Suprapubic skin (tissue), 4 donors: ENCODE measurements at regions not wholly inside any gene's neighbourhood (a gene's known extent, or its start where the extent isn't known, plus 50 kb on each side); places are given as distances from the start of the nearest gene placed in this dataset.

ENCODE experiments used
- DNase-seq, 2 donors: peaks; one replicate each; pipeline ENCODE4 v3.0.0-alpha.2; 2019; ENCODE audit warnings: low spot score in 2 of 2
- H3K27ac ChIP-seq: fragments of 200-600 bp; sonication (generic); one replicate; pipeline ENCODE4 v1.5.1; 2019
- H3K27me3 ChIP-seq: fragments of 200-600 bp; sonication (generic); one replicate; pipeline ENCODE4 v1.5.1; 2019
- H3K36me3 ChIP-seq: fragments of 200-600 bp; sonication (generic); one replicate; pipeline ENCODE4 v1.5.1; 2019
- H3K4me1 ChIP-seq: fragments of 200-600 bp; sonication (generic); one replicate; pipeline ENCODE4 v1.5.1; 2019
- H3K4me3 ChIP-seq: fragments of 200-600 bp; sonication (generic); one replicate; pipeline ENCODE4 v1.5.1; 2019; ENCODE audit warnings: mild to moderate bottlenecking
- H3K9me3 ChIP-seq: fragments of 200-600 bp; sonication (generic); one replicate; pipeline ENCODE4 v1.5.1; 2019
- CTCF ChIP-seq, 2 donors: fragments of 200-600 bp in 1 of 2; fragments of 450-650 bp in 1 of 2; sonication (generic) in 1 of 2; IDR thresholded peaks; one replicate each; pipeline ENCODE4 v1.5.1; 2016 to 2019; ENCODE audit warnings: antibody characterized with exemption in 2 of 2, mild to moderate bottlenecking in 1 of 2, moderate library complexity in 1 of 2
- EP300 ChIP-seq: sonication (generic); formaldehyde crosslinking; IDR thresholded peaks from one replicate; pipeline ENCODE4 v1.6.1; 2017; ENCODE audit warnings: antibody characterized with exemption
- POLR2A ChIP-seq, 2 donors: fragments of 450-650 bp; IDR thresholded peaks; one replicate each; pipeline ENCODE4 v1.6.1; 2017; ENCODE audit warnings: antibody characterized with exemption in 2 of 2, mild to moderate bottlenecking in 2 of 2, moderate library complexity in 2 of 2
- POLR2AphosphoS5 ChIP-seq, 3 donors: sonication (generic); formaldehyde crosslinking; IDR thresholded peaks; one replicate each; pipeline ENCODE4 v1.6.1; 2017; ENCODE audit warnings: antibody characterized with exemption in 3 of 3
- WGBS: methylation state at CpG from one replicate; pipeline ENCODE4 v1.1.5; 2018; 5-methylcytosine and 5-hydroxymethylcytosine counted together

- Histone ChIP-seq H3K27ac (no peak overlapping the region), H3K9me3 (no peaks in the 10 kb centered on the region), H3K36me3 (no peaks in the 10 kb centered on the region), H3K4me3 (no peak overlapping the region), H3K27me3 (no peaks in the 10 kb centered on the region), H3K4me1 (peaks cover 27% of the 10 kb centered on the region)
- 70% methylated on average over 6 of the region's 6 CpGs for WGBS
- DNase-seq: no peak
- TF ChIP-seq EP300: no peak
- no peak for TF ChIP-seq POLR2AphosphoS5 (IDR thresholded peaks at IDR 0.05)
- TF ChIP-seq CTCF (IDR thresholded peaks at IDR 0.05): no peak
- TF ChIP-seq POLR2A (IDR thresholded peaks at IDR 0.05): no peak
These were observed 62.7 kb upstream of the GGTA1 start for GRCh38 chr9:121562301-121562700.

DNA sequence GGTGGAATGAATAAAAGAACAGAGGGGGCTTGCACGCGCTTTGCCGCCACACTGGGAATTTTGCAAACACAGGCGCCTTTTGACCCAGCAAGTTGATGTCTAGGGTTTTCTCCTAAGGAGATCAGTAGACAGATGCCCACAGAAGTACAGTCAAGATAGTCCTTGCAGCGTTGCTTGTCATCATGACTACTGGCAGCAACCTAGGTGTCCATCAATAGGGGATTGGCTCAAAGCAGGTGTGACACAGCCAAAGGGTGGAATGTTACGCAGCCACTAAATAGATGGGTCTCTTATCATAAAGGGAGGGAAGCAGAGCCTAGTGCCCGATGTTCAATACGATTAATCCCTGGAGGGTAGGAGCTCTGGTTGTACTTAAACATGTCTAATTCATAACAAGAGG is 63.8 kb upstream of the GGTA1 start:
- TF ChIP-seq POLR2A (IDR thresholded peaks at IDR 0.05) (no peak), CTCF (IDR thresholded peaks at IDR 0.05) (no peak), POLR2AphosphoS5 (IDR thresholded peaks at IDR 0.05) (no peak), EP300 (no peak)
- DNase-seq: no peak
- no peak overlapping the region for H3K27ac ChIP-seq
- H3K36me3 ChIP-seq: no peaks in the 10 kb centered on the region
- H3K4me3 ChIP-seq: no peak overlapping the region
- WGBS: 97% methylated on average over 8 of the region's 8 CpGs
- H3K9me3 ChIP-seq: no peaks in the 10 kb centered on the region
- no peaks in the 10 kb centered on the region for H3K27me3 ChIP-seq
- H3K4me1 ChIP-seq: peaks cover 24% of the 10 kb centered on the region

DNA sequence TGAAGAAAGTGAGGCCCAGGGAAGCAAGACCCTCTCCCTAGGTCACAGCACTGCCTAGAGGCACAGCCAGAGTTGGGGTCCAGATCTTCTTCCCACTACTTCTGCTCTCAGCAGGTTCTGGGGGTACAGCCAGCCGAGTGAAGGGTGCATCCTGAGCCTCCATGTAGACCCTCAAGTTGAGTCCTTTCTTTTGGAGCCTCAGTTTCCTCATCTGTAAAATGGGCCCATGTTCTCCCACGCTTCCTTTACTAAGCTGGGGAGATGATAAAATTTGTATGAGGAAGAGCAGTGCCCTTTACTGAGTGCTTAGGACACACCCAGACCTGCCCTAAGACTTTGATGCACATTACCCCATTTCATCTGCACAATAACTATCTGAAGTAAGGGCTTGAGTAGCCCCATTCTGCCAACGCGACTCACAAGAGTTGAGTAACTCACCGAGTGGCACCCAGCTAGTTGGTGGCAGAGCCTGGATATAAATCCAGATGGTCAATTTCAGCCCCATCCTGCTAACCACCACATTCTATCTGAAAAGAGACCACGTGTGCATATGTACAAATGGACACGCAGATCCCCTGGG is 64.3 kb upstream of the GGTA1 start:
- H3K9me3 ChIP-seq: no peaks in the 10 kb centered on the region
- no peaks in the 10 kb centered on the region for H3K27me3 ChIP-seq
- TF ChIP-seq POLR2A (IDR thresholded peaks at IDR 0.05): no peak
- TF ChIP-seq EP300: no peak
- no peak for TF ChIP-seq CTCF (IDR thresholded peaks at IDR 0.05)
- no peak for TF ChIP-seq POLR2AphosphoS5 (IDR thresholded peaks at IDR 0.05)
- no peak for DNase-seq
- H3K36me3 ChIP-seq: no peaks in the 10 kb centered on the region
- H3K4me1 ChIP-seq: peaks cover 25% of the 10 kb centered on the region
- WGBS: 96% methylated on average over 7 of the region's 7 CpGs
- H3K27ac ChIP-seq: no peak overlapping the region
- no peak overlapping the region for H3K4me3 ChIP-seq

- no peak overlapping the region for H3K27ac ChIP-seq
- 71% methylated on average over 7 of the region's 11 CpGs for WGBS
- H3K36me3 ChIP-seq: no peaks in the 10 kb centered on the region
- no peak for TF ChIP-seq EP300
- no peak for TF ChIP-seq POLR2AphosphoS5 (IDR thresholded peaks at IDR 0.05)
- TF ChIP-seq POLR2A (IDR thresholded peaks at IDR 0.05): no peak
- TF ChIP-seq CTCF (IDR thresholded peaks at IDR 0.05): no peak
- DNase-seq: no peak
- H3K27me3 ChIP-seq: no peaks in the 10 kb centered on the region
- no peak overlapping the region for H3K4me3 ChIP-seq
- peaks cover 28% of the 10 kb centered on the region for H3K4me1 ChIP-seq
- H3K9me3 ChIP-seq: no peaks in the 10 kb centered on the region
These were observed 65.0 kb upstream of the GGTA1 start for GRCh38 chr9:121564504-121565260.
